GM19351 (cell line): ENCODE measurements at regions not wholly inside any gene's neighbourhood (a gene's known extent, or its start where the extent isn't known, plus 50 kb on each side); places are given as distances from the start of the nearest gene placed in this dataset.
A peak's percentile ranks its signal among the peaks of the same experiment; 100 is the strongest.

ENCODE experiments used
- ATAC-seq: cut with Tn5 transposase; IDR thresholded peaks from one replicate; pipeline ENCODE4 v1.9.1; 2021; ENCODE audit warnings: mild to moderate bottlenecking, moderate library complexity; ENCODE audit not compliant: unreplicated experiment

DNA sequence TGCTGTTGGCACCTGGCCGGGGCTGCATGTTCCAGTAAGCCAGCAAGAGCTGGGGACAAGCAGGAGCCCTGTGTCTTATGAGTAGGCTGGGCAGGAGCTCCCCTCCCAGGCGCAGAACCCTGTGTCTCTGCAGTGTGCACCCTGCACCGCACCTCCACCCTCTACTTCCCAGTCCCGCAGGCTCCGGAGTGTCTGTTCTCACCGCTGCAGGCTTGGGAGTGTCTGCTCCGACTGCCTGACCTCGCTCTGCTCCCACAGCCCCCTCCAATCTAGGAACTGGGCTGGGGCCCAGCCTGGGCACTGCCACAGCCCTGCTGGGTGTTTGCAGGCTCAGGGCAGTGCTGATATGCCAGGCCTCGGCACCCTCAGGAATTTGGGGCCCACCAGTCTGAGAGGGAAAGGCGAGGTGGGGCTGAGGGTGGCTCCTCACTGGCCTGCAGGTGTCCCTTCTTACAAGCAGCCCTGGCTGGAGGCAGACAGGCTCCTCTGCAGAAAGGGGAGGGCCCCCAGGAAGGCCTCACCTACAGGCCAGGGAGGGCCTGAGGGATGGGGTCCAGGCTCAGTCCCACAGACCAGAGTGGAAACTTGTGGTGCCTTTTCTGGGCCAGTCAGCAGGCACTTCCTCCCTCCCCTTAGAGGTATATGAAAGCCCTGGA, 871.6 kb upstream of the GJE1 start:
- no peak for ATAC-seq

DNA sequence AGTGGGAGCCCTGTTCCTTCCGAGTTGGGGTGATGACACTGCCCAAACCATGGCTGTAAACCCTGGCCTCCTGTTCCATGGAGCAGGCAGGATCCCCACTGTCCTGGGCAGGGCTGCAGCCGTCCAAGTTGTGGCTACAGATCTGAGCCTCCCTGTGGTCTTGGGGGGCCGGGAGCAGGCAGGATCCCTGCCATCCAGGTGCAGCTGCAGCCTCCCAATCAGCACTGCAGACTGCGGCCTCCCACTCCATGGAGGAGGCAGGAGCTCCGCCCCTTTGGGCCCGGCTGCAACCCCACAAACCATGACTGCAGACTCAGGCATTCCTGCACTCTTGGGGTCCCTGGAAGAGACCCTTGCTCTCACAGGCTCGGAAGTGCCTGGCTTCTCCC, 872.1 kb upstream of the GJE1 start:
- ATAC-seq: no peak

DNA sequence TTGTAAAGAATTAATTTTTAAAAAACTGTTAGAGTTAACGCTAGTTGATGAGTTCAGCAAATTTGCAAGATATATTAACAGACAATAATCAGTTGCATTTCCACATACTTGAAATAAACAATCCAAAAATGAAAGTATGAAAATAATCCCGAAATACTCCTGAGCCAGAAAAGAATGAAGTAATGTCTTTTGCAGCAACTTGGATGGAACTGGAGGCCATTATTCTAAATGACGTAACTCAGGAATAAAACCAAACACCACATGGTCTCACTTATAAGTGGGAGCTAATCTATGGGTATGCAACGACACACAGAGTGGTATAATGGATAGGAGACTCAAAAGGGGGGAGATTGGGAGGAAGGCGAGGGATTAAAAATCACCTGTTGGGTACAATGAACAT, 872.9 kb upstream of the GJE1 start:
- no peak for ATAC-seq

DNA sequence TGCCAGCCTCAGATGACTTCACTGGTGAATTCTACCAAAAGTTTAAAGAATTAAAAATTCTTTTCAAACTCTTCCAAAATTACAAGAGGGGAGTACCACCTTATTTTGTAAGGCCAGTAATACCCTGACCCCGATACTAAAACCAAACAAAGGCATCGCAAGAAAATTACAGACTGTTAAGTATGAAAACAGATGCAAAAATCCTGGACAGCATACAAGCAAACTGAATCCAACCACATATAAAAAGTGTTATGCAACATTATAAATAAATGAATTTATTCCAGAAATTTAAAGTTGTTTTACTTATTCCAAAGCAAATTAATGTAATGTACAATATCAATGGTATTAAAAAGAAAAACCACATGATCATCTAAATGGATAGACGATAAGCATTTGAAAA, 873.6 kb upstream of the GJE1 start:
- no peak for ATAC-seq

DNA sequence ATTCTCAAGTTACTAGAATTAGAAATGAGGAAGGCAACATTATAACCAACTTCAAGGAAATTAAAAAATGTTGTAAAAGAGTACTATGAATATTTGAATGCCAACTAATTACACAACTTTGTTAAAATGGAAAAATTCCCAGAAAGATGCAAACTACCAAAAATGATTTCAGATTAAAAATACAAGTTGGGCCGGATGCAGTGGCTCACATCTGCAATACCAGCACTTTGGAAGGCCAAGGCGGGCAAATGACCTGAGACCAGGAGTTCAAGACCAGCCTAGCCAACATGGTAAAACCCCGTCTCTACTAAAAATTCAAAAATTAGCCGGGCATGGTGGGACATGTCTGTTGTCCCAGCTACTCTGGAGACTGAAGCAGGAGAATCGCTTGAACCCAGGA, 874.2 kb upstream of the GJE1 start:
- ATAC-seq: no peak

DNA sequence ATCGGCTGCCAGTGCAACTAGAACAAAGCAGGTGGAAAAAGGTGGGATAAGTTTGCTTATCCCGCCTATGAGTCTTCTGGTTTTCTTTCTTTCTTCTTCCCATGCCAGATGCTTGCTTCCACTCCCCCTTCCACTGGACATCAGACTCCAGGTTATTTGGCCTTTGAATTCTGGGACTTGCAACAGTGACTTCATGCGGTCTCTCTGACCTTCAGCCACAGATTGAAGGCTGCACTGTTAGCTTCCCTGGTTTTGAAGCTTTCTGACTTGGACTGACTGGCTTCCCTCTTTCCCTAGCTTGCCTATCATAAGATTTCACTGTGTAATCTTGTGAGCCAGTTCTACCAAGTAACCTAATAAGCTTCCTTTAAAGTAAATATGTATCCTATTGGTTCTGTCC, 878.4 kb upstream of the GJE1 start:
- no peak for ATAC-seq

DNA sequence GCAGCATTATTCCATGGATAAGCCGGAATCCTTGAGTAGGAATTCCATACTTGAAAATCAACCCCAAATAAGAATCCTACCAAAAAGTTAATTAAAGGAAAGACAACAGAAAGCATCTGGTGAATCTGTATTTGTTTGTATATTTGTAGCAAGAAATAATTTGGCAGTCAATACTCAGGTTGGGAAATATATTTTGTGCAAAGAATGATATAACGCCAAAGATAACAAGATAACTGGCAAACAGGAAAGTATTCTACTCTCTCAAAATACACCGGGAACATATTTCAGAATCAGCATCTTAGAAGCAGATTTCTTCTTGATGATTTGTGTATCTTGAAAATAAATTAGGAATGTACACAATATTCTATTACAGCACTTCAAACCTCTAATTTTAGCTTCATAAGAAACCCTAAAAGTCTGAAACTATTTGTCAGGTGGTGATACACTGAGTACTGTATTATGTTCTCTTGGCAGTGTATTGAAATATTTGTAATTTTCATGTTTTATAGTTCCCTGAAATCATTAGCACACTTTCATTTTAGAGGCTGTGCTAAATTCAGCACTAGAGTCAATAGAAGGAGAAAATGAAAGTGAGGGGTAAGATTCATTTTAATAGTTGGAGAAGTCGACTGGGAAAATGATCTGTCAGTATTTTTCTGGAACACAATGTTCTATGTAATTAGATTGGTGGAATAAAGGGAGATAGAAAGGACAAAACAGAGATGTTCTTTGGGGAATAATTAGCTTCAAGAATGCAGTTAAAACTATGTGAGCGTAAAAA, 879.7 kb upstream of the GJE1 start:
- no peak for ATAC-seq

DNA sequence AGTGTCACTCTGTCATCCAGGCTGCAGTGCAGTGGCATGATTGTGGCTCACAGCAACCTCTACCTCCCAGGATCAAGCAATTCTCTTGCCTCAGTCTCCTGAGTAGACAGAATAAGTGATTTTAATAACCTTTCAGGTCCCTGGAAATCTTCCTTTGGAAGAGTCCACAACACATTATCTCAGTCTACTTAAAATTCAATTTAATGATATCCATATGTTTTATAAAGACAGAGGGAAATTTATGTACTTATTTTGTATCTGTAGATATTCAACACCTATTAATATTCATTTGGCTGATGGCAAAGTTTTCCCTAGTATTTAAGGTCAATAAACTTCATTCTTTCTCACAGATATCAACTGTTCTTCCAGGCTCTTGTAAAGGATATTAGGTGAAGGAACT, 881.4 kb upstream of the GJE1 start:
- no peak for ATAC-seq

DNA sequence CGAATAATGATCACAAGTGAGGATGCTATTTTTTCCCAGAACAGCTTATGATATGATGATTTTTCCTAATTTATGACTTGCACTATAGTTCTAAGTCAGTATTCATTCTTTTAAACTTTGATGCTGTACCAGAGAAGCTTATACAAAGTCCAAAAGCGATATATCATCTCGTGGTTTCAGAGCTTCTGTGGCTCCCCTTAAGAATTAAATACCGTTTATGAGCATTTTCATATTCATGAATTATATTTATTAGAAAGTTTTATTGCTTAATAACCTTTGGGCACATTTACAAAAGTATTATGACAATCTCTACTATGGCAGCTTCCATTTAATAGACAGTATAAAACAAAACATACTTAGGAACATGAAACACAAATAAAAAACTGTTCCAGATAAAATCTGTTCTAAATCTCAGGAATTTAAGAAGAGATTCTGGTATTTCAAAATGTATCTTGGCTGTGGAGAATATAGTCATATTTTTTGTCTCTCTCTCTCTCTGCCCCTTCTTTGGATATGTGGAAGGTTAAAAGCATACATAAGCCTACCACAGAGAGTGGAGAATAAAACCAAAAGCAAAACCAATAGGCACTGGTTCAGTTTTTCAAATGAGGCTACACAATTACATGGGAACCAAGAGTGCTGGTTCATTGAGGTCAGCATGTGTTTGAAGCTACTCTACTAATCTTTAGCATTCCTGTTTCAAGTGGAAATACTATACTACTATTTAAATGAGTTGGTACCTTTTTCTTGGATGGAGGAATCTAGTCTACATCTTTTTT, 884.5 kb upstream of the GJE1 start:
- ATAC-seq: peak; percentile 84

DNA sequence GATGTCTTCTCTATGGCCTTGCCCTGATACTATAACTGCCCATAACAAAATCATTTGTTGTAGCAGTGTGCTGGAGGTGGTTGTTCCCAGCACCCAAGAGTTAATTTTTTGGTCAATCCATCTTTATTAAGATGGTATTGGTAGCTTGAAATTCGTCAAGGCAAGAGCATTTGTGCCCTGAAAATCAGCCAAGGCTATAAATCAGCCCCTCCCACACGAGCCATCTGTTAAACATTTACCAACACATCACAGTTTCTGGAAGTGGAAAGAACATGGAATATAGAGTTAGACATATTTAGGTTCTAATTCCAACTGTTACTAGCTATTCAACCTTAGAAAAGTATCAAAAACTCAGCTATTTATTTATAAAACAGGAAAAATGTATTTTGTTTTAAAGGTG, 888.4 kb upstream of the GJE1 start:
- ATAC-seq: no peak

DNA sequence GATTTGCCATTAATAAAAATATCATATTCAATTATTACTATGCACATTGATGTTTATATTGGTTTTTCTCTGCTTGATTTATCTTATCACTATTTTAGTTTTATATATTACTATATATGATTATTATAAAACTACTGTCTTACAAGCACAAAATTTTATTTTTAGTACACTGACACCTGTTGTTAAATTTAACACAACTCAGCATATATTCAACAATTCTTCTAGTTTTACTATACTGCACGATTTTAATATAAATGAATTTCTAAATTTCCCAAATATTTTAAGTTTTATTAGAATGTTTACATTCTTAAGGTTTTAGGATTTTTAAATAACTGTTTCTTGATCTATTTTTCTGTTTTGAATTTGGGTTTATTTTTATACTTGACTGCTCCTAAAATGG, 889.8 kb upstream of the GJE1 start:
- no peak for ATAC-seq

DNA sequence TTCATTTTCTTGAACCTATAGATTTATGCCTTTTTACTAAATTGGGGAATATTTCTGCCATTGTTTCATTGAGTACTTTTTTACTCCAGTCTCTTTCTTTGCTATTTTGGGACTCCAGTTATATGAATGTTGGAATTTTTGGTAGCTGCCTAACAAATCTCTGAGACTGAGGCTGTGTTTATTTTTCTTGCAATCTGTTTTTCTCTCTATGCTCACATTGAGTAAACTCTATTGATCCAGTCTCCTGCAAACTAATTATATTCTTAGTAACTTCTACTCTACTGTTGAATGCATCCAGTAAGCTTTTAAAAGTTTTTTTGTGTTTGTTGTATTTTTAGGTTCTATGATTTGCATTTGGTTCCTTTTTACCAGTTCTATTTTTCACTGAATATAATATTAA, 903.4 kb upstream of the GJE1 start:
- no peak for ATAC-seq

DNA sequence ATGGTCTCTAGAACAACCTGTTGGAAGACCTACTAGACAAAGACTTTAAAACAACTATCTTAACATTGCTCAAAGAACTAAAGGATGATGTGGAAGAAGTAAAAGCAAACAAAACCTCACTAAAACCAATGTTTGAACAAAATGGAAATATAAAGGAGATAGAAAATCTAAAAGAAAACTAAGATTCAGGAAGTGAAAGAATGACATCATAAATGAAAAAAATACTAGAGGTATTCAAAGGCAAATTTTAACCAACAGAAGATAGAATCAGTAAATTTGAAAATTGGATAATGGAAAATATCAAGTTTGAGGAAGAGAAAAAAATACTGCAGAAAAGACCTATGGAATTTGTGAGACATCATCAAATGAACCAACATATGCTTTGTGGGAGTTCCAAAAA, 914.1 kb upstream of the GJE1 start:
- ATAC-seq: no peak

DNA sequence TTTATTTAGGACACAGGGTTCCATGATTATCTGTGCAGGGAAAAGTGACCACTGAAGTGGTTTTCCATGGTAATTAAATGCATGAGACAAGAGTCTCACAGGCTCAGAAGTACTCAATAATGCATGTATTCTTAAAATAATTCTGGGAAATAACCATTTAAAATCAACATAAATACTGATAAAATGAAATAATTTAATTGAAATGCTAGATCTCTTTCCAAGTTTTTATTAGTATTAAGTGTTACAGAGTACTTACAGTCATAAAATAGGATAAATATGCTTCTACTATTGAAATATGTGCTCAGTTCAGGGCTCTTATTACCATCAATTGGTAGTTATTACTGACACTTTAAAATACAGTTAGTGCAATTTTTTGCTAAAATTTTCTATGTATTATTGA, 916.0 kb upstream of the GJE1 start:
- no peak for ATAC-seq

DNA sequence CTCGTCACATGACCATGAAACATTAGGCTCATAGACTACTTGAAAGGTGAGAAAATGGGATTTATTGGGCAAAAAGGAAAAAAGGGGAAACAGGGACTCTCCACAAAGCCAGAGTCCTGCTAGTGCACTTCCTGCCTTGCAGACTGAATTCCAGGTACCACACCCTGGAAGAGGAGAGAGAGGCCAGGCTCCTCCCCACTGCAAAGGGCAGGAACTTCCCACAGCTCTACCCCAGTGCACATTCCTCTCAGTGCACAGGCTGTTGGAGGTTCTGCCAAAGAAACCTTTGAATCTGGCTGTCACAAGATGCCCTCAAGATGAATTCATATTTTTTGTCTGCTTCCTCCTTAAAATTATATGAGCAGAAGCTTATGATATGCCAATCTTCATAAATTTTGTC, 920.4 kb upstream of the GJE1 start:
- ATAC-seq: no peak

DNA sequence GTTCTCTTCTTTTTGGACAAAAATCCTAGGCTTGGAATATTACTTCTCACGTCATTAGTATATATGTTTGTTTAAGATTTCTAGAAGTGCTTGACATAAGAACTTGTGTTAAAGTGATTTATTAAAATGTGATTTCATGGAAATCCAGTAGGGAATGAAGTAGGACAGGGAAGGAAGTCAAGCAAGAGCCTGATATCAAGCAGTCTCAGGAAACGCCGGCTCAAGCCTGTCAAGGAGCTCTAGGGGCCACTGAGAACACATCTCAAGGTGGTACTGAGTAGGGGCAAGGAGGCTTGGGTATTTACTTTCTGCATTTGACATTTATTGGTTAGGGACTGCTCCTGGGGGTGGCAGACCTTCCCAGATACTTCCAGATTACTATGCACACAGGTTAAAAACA, 920.9 kb upstream of the GJE1 start:
- no peak for ATAC-seq

DNA sequence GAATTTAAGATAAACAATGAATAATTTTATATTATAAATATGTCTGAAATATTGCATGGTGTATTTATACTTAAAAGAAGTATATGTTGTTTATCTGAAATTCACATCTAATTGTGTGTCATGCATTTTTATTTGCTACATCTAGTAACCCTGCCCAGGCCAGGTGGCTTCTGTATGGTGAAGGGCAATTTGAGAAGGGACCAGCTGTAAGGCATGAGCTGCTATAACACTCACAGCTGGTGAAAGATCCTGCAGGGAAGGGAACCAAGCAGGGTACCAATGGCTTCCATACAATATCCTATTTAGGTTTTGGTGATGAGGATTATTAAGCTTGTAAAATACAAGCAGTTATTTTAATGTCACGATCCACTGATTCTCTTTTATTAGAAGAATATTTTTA, 921.8 kb upstream of the GJE1 start:
- no peak for ATAC-seq

DNA sequence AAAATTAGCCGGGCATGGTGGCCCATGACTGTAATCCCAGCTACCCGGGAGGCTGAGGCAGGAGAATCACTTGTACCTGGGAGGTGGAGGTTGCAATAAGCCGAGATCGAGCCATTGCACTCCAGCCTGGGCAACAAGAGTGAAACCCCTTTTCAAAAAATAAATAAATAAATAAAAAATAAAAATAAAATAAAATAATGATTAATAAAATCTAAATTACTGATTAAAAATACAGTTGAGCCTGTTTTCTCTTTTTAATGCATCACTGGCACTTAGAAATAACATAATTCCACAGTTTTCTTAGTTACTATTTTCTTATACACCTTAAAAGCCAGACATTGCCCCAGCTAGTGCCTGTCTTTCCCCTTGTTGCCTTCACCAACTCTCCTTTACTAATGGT, 922.8 kb upstream of the GJE1 start:
- ATAC-seq: no peak

DNA sequence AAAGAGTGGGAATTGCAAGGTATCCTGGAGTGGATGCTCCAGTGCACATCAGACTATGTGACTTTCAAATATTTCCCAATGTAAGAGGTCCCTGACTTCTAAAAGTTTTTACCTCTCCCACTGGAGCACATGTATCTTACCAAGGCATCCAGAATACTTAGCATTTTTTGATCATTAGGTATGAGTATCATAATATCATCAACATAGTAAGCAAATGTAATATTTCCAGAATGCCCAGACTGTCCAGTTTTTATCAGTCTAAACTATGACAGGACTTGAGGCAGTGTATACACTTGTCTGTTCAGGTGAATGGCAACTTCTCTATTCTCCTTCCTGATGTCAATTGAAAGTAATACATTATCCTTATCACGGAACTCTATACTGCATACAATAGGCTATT, 924.6 kb upstream of the GJE1 start:
- ATAC-seq: no peak

DNA sequence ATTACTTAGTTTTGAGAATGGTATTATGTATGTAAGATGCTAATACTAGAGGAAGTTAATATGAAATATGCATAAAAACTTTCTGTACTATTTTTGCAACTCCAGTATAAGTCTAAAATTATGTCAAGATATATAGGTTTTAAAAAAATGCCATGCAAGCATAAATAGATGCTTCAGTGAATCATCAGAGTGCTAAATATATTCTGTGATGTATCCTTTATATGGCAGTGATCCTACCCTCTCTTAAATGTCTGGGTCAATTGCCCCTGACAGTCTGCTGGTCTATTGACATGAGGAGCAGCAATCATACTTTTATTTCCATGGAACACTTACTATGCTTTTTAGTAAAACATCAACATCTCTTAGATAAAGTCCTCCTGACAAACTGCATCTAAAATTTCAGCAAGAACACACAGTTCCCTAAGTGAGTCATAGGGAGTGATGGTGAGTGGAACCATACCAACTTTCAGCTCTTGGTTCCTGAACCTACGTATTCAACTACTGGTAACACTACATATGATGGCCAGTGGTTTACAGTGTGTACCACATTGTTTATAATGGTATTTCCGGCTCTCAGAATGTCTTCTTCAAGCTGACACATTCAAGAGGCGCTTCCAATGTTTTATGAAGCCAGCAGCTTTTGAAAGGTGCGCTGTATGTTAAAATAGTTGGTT, 928.7 kb upstream of the GJE1 start:
- no peak for ATAC-seq

DNA sequence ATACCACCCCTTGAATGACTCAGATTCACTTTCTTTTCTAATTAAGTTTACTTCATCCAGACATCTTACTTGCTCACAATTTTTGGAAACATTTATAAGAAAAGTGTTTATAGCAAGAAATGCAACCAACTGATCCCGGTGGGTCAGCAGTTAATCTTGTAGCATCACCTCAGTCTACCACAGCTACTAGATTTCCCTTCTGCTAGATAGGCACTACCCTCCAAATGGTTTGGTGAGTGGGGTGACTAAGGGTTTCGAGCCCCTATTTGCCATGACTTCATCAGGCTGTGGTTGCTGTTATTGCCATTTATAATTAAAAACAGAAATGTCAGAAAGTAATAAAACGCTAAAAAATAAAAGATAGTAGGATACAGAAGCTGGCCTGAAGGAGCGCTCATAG, 930.1 kb upstream of the GJE1 start:
- ATAC-seq: no peak

DNA sequence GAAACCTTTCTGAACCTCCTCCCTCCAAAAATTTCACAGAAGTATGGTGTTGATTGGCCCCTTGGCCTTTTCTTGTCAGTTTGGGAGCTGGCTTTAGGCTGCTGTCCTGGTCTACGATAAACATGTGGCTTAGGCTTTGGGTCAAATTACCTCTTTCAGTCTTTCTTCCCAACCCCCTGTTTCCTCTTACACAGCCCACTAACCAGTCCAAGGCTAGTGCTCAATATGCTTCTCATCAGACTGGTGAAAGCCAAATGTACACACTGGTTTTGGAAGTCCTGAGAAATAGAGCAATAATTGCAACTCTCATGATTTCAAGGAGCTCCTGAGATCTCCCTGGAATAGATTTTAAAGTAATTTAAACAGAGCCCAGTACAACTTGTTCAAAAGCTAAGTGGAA, 933.7 kb upstream of the GJE1 start:
- no peak for ATAC-seq
